IPS DF 19.7 (cell line): ENCODE measurements at regions not wholly inside any gene's neighbourhood (a gene's known extent, or its start where the extent isn't known, plus 50 kb on each side); places are given as distances from the start of the nearest gene placed in this dataset.
"Not testable (repeated sequence)": the region's sequence is repeated elsewhere in the genome, so short reads cannot be mapped to it uniquely, and the experiment has no call there.

Experiments
- DNase-seq: peaks from one replicate; pipeline ENCODE4 v3.0.0-alpha.2; 2013; ENCODE audit warnings: low read depth, low spot score

- no peak for DNase-seq
Measured at GRCh38 chr12:5308996-5309395, 122.9 kb upstream of the NTF3 start.

GRCh38 chr12:5309654-5310053 lies 122.3 kb upstream of the NTF3 start:
- no peak for DNase-seq

GRCh38 chr12:5310151-5310550 lies 121.8 kb upstream of the NTF3 start:
- DNase-seq, result no peak

GRCh38 chr12:5317556-5317955 lies 114.4 kb upstream of the NTF3 start:
- no peak for DNase-seq

- no peak for DNase-seq
Measured at GRCh38 chr12:5318874-5319273, 113.0 kb upstream of the NTF3 start.

GRCh38 chr12:5328669-5329517 lies 103.0 kb upstream of the NTF3 start:
- DNase-seq, result peak; percentile 23

- DNase-seq, result no peak
Measured at GRCh38 chr12:5332551-5332950, 99.4 kb upstream of the NTF3 start.

GRCh38 chr12:5333096-5333495 lies 98.8 kb upstream of the NTF3 start:
- DNase-seq, result no peak

- DNase-seq, result no peak
Measured at GRCh38 chr12:5335069-5335468, 96.8 kb upstream of the NTF3 start.

GRCh38 chr12:5341086-5341485 lies 90.8 kb upstream of the NTF3 start:
- DNase-seq, result not testable (repeated sequence)

GRCh38 chr12:5343711-5344110 lies 88.2 kb upstream of the NTF3 start:
- DNase-seq, result no peak

- DNase-seq, result no peak
Measured at GRCh38 chr12:5344131-5344530, 87.8 kb upstream of the NTF3 start.

- DNase-seq, result no peak
Measured at GRCh38 chr12:5345534-5345933, 86.4 kb upstream of the NTF3 start.

GRCh38 chr12:5348057-5348456 lies 83.9 kb upstream of the NTF3 start:
- DNase-seq, result no peak

GRCh38 chr12:5348491-5348890 lies 83.4 kb upstream of the NTF3 start:
- DNase-seq, result no peak

- DNase-seq, result no peak
Measured at GRCh38 chr12:5364036-5364770, 67.7 kb upstream of the NTF3 start.

GRCh38 chr12:5369298-5369697 lies 62.6 kb upstream of the NTF3 start:
- no peak for DNase-seq

- DNase-seq, result no peak
Measured at GRCh38 chr12:5371631-5372030, 60.3 kb upstream of the NTF3 start.

GRCh38 chr12:5374713-5375112 lies 57.2 kb upstream of the NTF3 start:
- no peak for DNase-seq

GRCh38 chr12:5375547-5376295 lies 56.2 kb upstream of the NTF3 start:
- DNase-seq, result no peak

GRCh38 chr12:5376591-5377207 lies 55.2 kb upstream of the NTF3 start:
- DNase-seq, result no peak
